Parathyroid adenoma (tissue), 2 donors: ENCODE measurements at regions not wholly inside any gene's neighbourhood (a gene's known extent, or its start where the extent isn't known, plus 50 kb on each side); places are given as distances from the start of the nearest gene placed in this dataset.

Experiments
- H2AFZ ChIP-seq: fragments of 300-600 bp; sonication (generic); one replicate; pipeline ENCODE4 v1.7.0; 2017; ENCODE audit warnings: antibody characterized with exemption, mild to moderate bottlenecking
- H3K27ac ChIP-seq: fragments of 300-600 bp; sonication (generic); one replicate; pipeline ENCODE4 v1.7.0; 2017
- H3K27me3 ChIP-seq: fragments of 300-600 bp; sonication (generic); one replicate; pipeline ENCODE4 v1.7.0; 2017; ENCODE audit warnings: low read length; ENCODE audit not compliant: control insufficient read depth, insufficient read depth
- H3K36me3 ChIP-seq: fragments of 300-600 bp; sonication (generic); one replicate; pipeline ENCODE4 v1.7.0; 2017; ENCODE audit warnings: low read length; ENCODE audit not compliant: control insufficient read depth, insufficient read depth
- H3K4me1 ChIP-seq: fragments of 300-600 bp; sonication (generic); one replicate; pipeline ENCODE4 v1.7.0; 2017; ENCODE audit warnings: control low read depth
- H3K4me2 ChIP-seq: fragments of 300-600 bp; sonication (generic); one replicate; pipeline ENCODE4 v1.7.0; 2017; ENCODE audit warnings: low read length
- H3K4me3 ChIP-seq: fragments of 300-600 bp; sonication (generic); one replicate; pipeline ENCODE4 v1.7.0; 2017; ENCODE audit warnings: low read depth, low read length
- H3K79me2 ChIP-seq: fragments of 300-600 bp; sonication (generic); one replicate; pipeline ENCODE4 v1.7.0; 2017; ENCODE audit warnings: control low read depth
- H3K9ac ChIP-seq: fragments of 300-600 bp; sonication (generic); one replicate; pipeline ENCODE4 v1.7.0; 2017; ENCODE audit warnings: mild to moderate bottlenecking
- H3K9me3 ChIP-seq: fragments of 300-600 bp; sonication (generic); one replicate; pipeline ENCODE4 v1.7.0; 2017; ENCODE audit warnings: low read length; ENCODE audit not compliant: control insufficient read depth
- CTCF ChIP-seq: fragments of 300-600 bp; sonication (generic); IDR thresholded peaks from one replicate; pipeline ENCODE4 v1.7.0; 2017; ENCODE audit warnings: antibody characterized with exemption, mild to moderate bottlenecking
- donor health status: primary hyperparathyroidism.

- Histone ChIP-seq H3K9ac (no peak overlapping the region), H3K79me2 (no peaks in the 10 kb centered on the region), H3K27me3 (no peaks in the 10 kb centered on the region), H3K36me3 (no peaks in the 10 kb centered on the region), H3K4me1 (no peaks in the 10 kb centered on the region), H3K4me2 (no peak overlapping the region), H3K4me3 (no peak overlapping the region), H3K9me3 (no peaks in the 10 kb centered on the region), H3K27ac (no peak overlapping the region), H2AFZ (no peak overlapping the region)
- no peak for TF ChIP-seq CTCF
These were observed 833.6 kb upstream of the SOX9 start for GRCh38 chr17:71287071-71287823.

GRCh38 chr17:71292006-71292405 lies 828.8 kb upstream of the SOX9 start:
- Histone ChIP-seq H2AFZ (no peak overlapping the region), H3K9ac (no peak overlapping the region), H3K36me3 (no peaks in the 10 kb centered on the region), H3K27me3 (no peaks in the 10 kb centered on the region), H3K4me3 (no peak overlapping the region), H3K27ac (no peak overlapping the region), H3K4me1 (no peaks in the 10 kb centered on the region), H3K79me2 (no peaks in the 10 kb centered on the region), H3K4me2 (no peak overlapping the region), H3K9me3 (no peaks in the 10 kb centered on the region)
- no peak for TF ChIP-seq CTCF

DNA sequence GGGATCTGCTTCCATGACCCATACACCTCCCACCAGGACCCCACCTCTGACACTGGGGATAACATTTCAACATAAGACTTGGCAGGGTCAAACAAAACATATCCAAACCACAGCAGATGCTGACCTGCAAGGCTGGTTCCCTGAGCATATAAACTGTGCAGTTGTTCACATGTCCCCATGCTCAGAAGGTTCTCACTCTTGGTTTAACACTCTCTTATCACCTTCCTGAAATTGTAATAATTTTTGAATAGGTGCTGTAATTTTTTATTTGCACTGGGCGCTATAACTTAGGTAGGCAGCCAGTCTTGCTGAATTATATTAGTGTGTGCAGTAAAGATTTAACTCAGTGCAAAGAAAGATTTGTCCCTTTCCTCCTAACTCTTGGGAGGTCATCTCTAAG lies 824.8 kb upstream of the SOX9 start:
- Histone ChIP-seq H3K9ac (no peak overlapping the region), H3K9me3 (no peaks in the 10 kb centered on the region), H3K27ac (no peak overlapping the region), H3K4me2 (no peak overlapping the region), H3K4me3 (no peak overlapping the region), H3K27me3 (no peaks in the 10 kb centered on the region), H2AFZ (no peak overlapping the region), H3K79me2 (no peaks in the 10 kb centered on the region), H3K4me1 (no peaks in the 10 kb centered on the region), H3K36me3 (no peaks in the 10 kb centered on the region)
- no peak for TF ChIP-seq CTCF

DNA sequence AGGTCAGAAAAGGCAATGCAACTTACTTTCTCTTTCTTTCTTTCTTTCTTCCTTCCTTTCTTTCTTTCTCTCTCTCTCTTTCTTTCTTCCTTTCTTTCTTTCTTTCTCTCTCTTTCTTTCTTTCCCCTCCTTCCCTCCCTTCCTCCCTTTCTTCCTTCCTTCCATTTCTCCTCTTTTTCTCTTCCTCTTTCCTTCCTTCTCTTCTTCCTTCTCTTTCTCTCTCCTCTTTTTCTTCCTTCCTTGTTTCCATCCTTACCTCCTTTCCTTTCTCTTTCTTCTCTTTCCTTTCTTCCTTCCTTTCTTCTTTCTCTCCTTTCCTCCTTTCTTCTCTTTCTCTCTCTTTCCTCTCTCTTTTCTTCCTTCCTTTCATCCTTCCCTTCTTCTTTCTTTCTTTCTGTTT lies 819.8 kb upstream of the SOX9 start:
- no peaks in the 10 kb centered on the region for H3K36me3 ChIP-seq
- no peaks in the 10 kb centered on the region for H3K27me3 ChIP-seq
- H2AFZ ChIP-seq, result no peak overlapping the region
- H3K4me3 ChIP-seq, result no peak overlapping the region
- no peaks in the 10 kb centered on the region for H3K9me3 ChIP-seq
- no peak overlapping the region for H3K27ac ChIP-seq
- no peak overlapping the region for H3K4me2 ChIP-seq
- H3K4me1 ChIP-seq, result no peaks in the 10 kb centered on the region
- no peak for TF ChIP-seq CTCF
- no peaks in the 10 kb centered on the region for H3K79me2 ChIP-seq
- H3K9ac ChIP-seq, result no peak overlapping the region
